Activated CD4-positive, alpha-beta T cell treated with anti-CD3 and anti-CD28 coated beads, Interleukin-2, amount 10 ng/mL, durations not matched to agents 24 days and 14 days (primary cell): ENCODE measurements at regions not wholly inside any gene's neighbourhood (a gene's known extent, or its start where the extent isn't known, plus 50 kb on each side); places are given as distances from the start of the nearest gene placed in this dataset.

Source experiments
- DNase-seq: peaks from one replicate; pipeline ENCODE4 v3.0.0; 2022
- H3K27ac Mint-ChIP-seq: one replicate; pipeline ENCODE4 v1.8.0; 2022; ENCODE audit warnings: mild to moderate bottlenecking, mixed read lengths
- H3K27me3 Mint-ChIP-seq: one replicate; pipeline ENCODE4 v1.8.0; 2022; ENCODE audit warnings: mixed read lengths
- H3K36me3 Mint-ChIP-seq: one replicate; pipeline ENCODE4 v1.8.0; 2022; ENCODE audit warnings: low read depth, mild to moderate bottlenecking, mixed read lengths
- H3K4me1 Mint-ChIP-seq: one replicate; pipeline ENCODE4 v1.8.0; 2021; ENCODE audit warnings: mixed read lengths
- H3K4me3 Mint-ChIP-seq: one replicate; pipeline ENCODE4 v1.8.0; 2022; ENCODE audit warnings: mild to moderate bottlenecking, moderate library complexity, mixed read lengths
- H3K9me3 Mint-ChIP-seq: one replicate; pipeline ENCODE4 v1.8.0; 2021; ENCODE audit warnings: mixed read lengths
- intact Hi-C: fragments of 100-400 bp; cut with micrococcal nuclease; formaldehyde crosslinking; loops from one replicate; pipeline ENCODE4 v1.15.1; 2023

- intact Hi-C loops = no loop called here
- no peak for DNase-seq
- no peaks in the 10 kb centered on the region for H3K9me3 Mint-ChIP-seq
- no peaks in the 10 kb centered on the region for H3K4me1 Mint-ChIP-seq
- H3K36me3 Mint-ChIP-seq = no peaks in the 10 kb centered on the region
- no peak overlapping the region for H3K4me3 Mint-ChIP-seq
- peaks cover 1% of the 10 kb centered on the region for H3K27me3 Mint-ChIP-seq
- no peak overlapping the region for H3K27ac Mint-ChIP-seq
These were observed 280.8 kb downstream of the C12orf75 start for GRCh38 chr12:105611340-105611739.

DNA sequence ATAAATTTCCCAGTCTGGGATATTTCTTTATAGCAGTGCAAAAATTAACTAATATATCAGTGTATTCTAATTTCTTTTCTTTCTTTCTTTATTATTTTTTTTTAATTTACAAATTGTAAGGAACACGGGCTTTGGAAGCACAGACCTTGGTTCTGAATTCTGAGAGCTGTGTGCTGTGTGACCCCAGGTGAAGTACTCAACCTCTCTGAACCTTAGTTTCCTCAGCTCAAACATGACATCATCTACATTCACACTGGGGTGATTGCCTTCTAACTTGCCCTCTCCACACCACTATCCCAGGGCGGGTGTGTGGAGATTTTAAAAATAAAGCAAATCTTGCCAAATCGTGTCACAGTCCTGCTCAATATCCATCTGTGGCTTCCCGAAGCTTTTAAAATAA is 282.8 kb downstream of the C12orf75 start:
- Mint-ChIP-seq H3K36me3 (no peaks in the 10 kb centered on the region), H3K27ac (no peak overlapping the region), H3K27me3 (peaks cover 1% of the 10 kb centered on the region), H3K4me1 (no peaks in the 10 kb centered on the region), H3K9me3 (no peaks in the 10 kb centered on the region), H3K4me3 (no peak overlapping the region)
- DNase-seq = no peak
- intact Hi-C loops = no loop called here

- DNase-seq = no peak
- Mint-ChIP-seq H3K27me3 (peaks cover 1% of the 10 kb centered on the region), H3K36me3 (no peaks in the 10 kb centered on the region), H3K4me3 (no peak overlapping the region), H3K4me1 (no peaks in the 10 kb centered on the region), H3K27ac (no peak overlapping the region), H3K9me3 (no peaks in the 10 kb centered on the region)
- intact Hi-C loops = no loop called here
These were observed 283.4 kb downstream of the C12orf75 start for GRCh38 chr12:105613887-105614286.

- Mint-ChIP-seq H3K27ac (no peak overlapping the region), H3K4me1 (no peaks in the 10 kb centered on the region), H3K36me3 (no peaks in the 10 kb centered on the region), H3K27me3 (peaks cover 3% of the 10 kb centered on the region), H3K9me3 (no peaks in the 10 kb centered on the region), H3K4me3 (no peak overlapping the region)
- intact Hi-C loops = no loop called here
- DNase-seq = no peak
These were observed 286.6 kb downstream of the C12orf75 start for GRCh38 chr12:105616971-105617540.

DNA sequence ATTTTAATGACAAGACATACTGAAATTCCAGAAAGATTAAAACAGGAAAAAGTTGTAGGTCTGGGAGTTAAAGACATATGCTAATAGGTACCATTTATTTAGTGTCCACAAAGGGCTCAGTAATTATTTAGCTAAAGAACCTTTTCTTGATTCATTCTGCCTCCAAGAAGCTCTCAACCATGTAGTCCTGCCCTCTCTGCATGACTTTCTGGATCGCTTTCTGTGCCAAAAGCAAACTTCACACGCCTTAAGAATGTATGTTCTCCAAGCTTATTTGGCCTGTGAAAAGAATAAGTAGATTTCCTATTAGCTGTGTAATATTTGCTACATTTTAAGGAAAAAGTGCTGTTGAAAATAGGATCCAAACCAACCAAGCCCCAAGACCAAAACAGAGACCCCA is 291.7 kb downstream of the C12orf75 start:
- Mint-ChIP-seq H3K36me3 (no peaks in the 10 kb centered on the region), H3K4me1 (no peaks in the 10 kb centered on the region), H3K27me3 (peaks cover 3% of the 10 kb centered on the region), H3K9me3 (no peaks in the 10 kb centered on the region), H3K4me3 (no peak overlapping the region), H3K27ac (no peak overlapping the region)
- DNase-seq = no peak
- intact Hi-C loops = no loop called here

- Mint-ChIP-seq H3K4me3 (no peak overlapping the region), H3K27me3 (peaks cover 3% of the 10 kb centered on the region), H3K27ac (no peak overlapping the region), H3K4me1 (no peaks in the 10 kb centered on the region), H3K36me3 (no peaks in the 10 kb centered on the region), H3K9me3 (no peaks in the 10 kb centered on the region)
- intact Hi-C loops = no loop called here
- DNase-seq = no peak
These were observed 292.6 kb downstream of the C12orf75 start for GRCh38 chr12:105622846-105623736.

GRCh38 chr12:105626653-105627052 is 296.2 kb downstream of the C12orf75 start:
- Mint-ChIP-seq H3K4me3 (no peak overlapping the region), H3K36me3 (no peaks in the 10 kb centered on the region), H3K27me3 (no peaks in the 10 kb centered on the region), H3K27ac (no peak overlapping the region), H3K9me3 (no peaks in the 10 kb centered on the region), H3K4me1 (no peaks in the 10 kb centered on the region)
- no peak for DNase-seq
- intact Hi-C loops = no loop called here

DNA sequence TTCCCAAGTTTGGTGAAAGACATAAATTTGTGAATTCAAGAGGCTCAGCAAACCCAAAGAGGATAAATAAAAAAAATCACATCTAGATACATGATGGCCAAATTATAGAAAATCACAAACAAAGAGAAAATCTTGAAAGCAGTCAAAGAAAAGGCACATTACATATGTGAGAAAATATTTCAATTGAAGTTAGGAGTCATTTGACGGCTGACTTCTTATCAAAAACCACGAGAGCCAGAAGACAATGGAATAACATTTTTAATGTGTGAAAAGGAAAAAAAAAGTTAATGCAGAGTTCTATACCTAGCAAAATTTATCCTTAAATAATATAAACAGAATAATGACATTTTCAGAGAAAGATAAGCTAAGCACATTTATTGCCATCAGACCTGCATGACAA is 307.0 kb downstream of the C12orf75 start:
- Mint-ChIP-seq H3K4me3 (no peak overlapping the region), H3K4me1 (no peaks in the 10 kb centered on the region), H3K27me3 (no peaks in the 10 kb centered on the region), H3K9me3 (no peaks in the 10 kb centered on the region), H3K27ac (no peak overlapping the region), H3K36me3 (no peaks in the 10 kb centered on the region)
- DNase-seq = no peak
- intact Hi-C loops = no loop called here

DNA sequence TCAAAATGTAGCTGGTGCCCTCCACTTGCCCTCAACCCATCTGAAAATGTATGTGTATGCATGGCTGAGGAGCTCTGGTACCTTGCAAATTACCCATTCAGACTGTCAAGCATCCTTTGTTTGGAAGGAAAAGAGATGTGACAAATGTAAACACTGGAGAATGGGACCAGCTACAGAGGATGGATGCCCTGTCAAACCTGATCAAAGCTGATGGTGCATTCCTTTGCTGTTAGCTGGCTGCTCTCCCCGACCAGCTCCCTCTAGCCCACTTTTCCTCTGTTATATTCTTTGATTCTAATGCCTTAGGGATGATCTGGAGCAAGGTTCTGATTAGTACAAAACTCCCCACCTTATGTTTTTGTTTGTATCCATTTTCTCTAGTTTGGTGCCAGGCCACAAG is 310.3 kb downstream of the C12orf75 start:
- no peak overlapping the region for H3K27ac Mint-ChIP-seq
- H3K36me3 Mint-ChIP-seq = no peaks in the 10 kb centered on the region
- intact Hi-C loops = no loop called here
- H3K27me3 Mint-ChIP-seq = no peaks in the 10 kb centered on the region
- H3K4me3 Mint-ChIP-seq = no peak overlapping the region
- DNase-seq = no peak
- no peaks in the 10 kb centered on the region for H3K9me3 Mint-ChIP-seq
- no peaks in the 10 kb centered on the region for H3K4me1 Mint-ChIP-seq

GRCh38 chr12:105641749-105642148 is 311.3 kb downstream of the C12orf75 start:
- no peaks in the 10 kb centered on the region for H3K36me3 Mint-ChIP-seq
- no peaks in the 10 kb centered on the region for H3K4me1 Mint-ChIP-seq
- no peaks in the 10 kb centered on the region for H3K9me3 Mint-ChIP-seq
- intact Hi-C loops = no loop called here
- H3K27ac Mint-ChIP-seq = no peak overlapping the region
- no peak for DNase-seq
- no peak overlapping the region for H3K4me3 Mint-ChIP-seq
- no peaks in the 10 kb centered on the region for H3K27me3 Mint-ChIP-seq

- Mint-ChIP-seq H3K4me1 (no peaks in the 10 kb centered on the region), H3K4me3 (no peak overlapping the region), H3K27me3 (peaks cover 2% of the 10 kb centered on the region), H3K27ac (no peak overlapping the region), H3K36me3 (no peaks in the 10 kb centered on the region), H3K9me3 (no peaks in the 10 kb centered on the region)
- DNase-seq = no peak
- intact Hi-C loops = no loop called here
These were observed 314.3 kb downstream of the C12orf75 start for GRCh38 chr12:105644770-105645169.

DNA sequence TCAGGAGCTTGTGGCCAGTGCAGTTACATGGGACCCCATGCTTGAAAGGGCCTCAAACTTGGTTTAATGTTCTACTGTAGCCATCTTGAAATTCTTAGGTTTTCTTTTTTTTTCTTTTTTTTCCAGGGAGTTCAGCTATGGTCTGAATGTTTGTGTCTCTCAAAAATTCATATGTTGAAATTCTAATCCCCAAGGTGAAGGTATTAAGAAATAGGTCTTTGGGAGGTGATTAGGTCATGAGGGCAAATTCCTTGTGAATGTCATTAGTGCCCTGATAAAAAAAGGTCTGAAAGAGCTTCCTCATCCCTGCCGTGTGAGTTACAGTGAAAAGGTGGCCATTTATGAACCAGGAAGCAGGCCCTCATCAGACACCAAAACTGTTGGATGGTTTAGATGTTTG is 324.1 kb downstream of the C12orf75 start:
- Mint-ChIP-seq H3K4me3 (no peak overlapping the region), H3K27ac (no peak overlapping the region), H3K36me3 (no peaks in the 10 kb centered on the region), H3K27me3 (no peaks in the 10 kb centered on the region), H3K9me3 (peaks cover 4% of the 10 kb centered on the region), H3K4me1 (no peaks in the 10 kb centered on the region)
- no peak for DNase-seq
- intact Hi-C loops = no loop called here

DNA sequence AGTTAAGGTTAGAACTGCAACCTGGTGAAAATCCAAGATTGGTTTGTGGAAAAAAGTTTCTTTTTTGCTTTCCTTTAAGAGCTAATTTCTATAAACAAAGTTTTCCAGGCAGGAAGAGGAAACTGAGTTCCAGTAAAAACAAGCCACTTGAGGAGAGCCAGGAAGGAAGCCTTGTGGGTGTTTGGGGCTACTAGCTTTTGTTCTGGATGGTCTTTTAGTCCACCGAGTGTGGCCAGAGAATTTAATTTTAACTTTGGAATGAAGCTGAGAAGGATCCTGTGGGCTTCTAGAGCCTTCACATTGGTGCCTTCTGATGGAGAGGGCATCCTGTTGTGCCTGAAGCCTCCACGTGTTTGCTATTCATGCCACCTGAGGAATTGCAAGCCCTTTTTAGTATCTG is 327.9 kb downstream of the C12orf75 start:
- H3K4me3 Mint-ChIP-seq = no peak overlapping the region
- no peak for DNase-seq
- no peaks in the 10 kb centered on the region for H3K27me3 Mint-ChIP-seq
- H3K9me3 Mint-ChIP-seq = no peaks in the 10 kb centered on the region
- no peaks in the 10 kb centered on the region for H3K36me3 Mint-ChIP-seq
- intact Hi-C loops = no loop called here
- no peaks in the 10 kb centered on the region for H3K4me1 Mint-ChIP-seq
- no peak overlapping the region for H3K27ac Mint-ChIP-seq

DNA sequence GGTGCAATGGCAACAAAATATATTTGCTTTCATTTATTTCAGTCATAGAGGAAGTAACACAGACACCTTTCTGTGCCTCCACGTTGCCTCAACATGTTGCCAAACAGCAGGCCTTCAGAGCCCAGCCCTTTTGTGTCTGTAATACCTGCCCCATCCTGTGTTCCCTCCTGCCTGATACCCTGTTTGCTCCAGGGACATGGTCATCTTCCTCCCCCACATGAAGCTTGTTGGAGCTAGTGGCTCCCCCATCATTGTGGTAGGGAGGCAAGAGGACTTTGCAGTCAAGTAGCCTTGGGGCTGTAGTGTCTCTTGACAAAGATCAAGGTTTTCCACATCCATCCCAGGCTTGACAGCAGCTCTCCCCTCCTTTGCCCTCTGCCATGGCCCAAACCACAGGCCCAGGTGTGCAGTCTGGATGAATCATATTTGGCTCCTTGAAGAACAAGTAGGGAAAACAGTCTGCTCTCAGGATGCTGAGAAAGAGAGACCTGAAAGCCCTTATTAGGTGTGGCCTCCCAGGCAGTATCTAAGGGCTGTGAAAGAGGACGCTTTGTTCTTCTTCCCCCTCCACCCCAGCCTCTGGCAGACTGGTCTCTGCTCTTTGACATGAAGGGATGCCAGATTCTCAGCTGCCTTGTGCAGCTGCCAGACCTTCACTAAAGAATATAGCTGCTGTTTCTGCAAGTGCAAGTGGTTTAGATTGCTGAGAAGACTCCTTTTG is 329.0 kb downstream of the C12orf75 start:
- intact Hi-C loops = no loop called here
- no peaks in the 10 kb centered on the region for H3K27me3 Mint-ChIP-seq
- no peaks in the 10 kb centered on the region for H3K4me1 Mint-ChIP-seq
- no peaks in the 10 kb centered on the region for H3K36me3 Mint-ChIP-seq
- no peak overlapping the region for H3K27ac Mint-ChIP-seq
- no peak overlapping the region for H3K4me3 Mint-ChIP-seq
- no peak for DNase-seq
- H3K9me3 Mint-ChIP-seq = no peaks in the 10 kb centered on the region
